ENCODE measurements at regions not wholly inside any gene's neighbourhood (a gene's known extent, or its start where the extent isn't known, plus 50 kb on each side); places are given as distances from the start of the nearest gene placed in this dataset.

GRCh38 chr4:19366916-19367315 is 884.8 kb upstream of the SLIT2 start:
- Histone ChIP-seq H3K4me1 (no peaks in the 10 kb centered on the region), H3K9me3 (no peaks in the 10 kb centered on the region), H3K36me3 (ENCODE audit: control insufficient read depth, insufficient read depth, low read length) (no peaks in the 10 kb centered on the region), H3K27me3 (replicated peaks; ENCODE audit: control insufficient read depth, insufficient read depth, low read length) (no peaks in the 10 kb centered on the region), H3K4me3 (ENCODE audit: low read depth, low read length) (no peak overlapping the region)
- intact Hi-C loops (cut with micrococcal nuclease; ENCODE audit: unreplicated experiment): no loop called here
- DNase-seq: no peak
- H3K27ac Mint-ChIP-seq (ENCODE audit: unreplicated experiment): no peak overlapping the region
- H3K9me3 Mint-ChIP-seq (ENCODE audit: unreplicated experiment): no peaks in the 10 kb centered on the region
- ChIA-PET POLR2A (no interaction called here), CTCF (no interaction called here)
- H3K27me3 Mint-ChIP-seq (ENCODE audit: insufficient read depth, unreplicated experiment): no peaks in the 10 kb centered on the region
- no TSS peak for BruUV-seq (replicated peaks)
- no peaks in the 10 kb centered on the region for H3K4me1 Mint-ChIP-seq (ENCODE audit: low read depth, unreplicated experiment)
- no peak overlapping the region for H3K4me3 Mint-ChIP-seq (ENCODE audit: unreplicated experiment)
- no peak for TF ChIP-seq CTCF (IDR thresholded peaks at IDR 0.05; ENCODE audit: insufficient read depth in 1 of 2, low read depth in 1 of 2, low read length in 1 of 2, severe bottlenecking in 1 of 2, unreplicated experiment in 1 of 2)
- H3K36me3 Mint-ChIP-seq (ENCODE audit: insufficient read depth, unreplicated experiment): no peaks in the 10 kb centered on the region

- Histone ChIP-seq H3K27me3 (replicated peaks; ENCODE audit: control insufficient read depth, insufficient read depth, low read length) (no peaks in the 10 kb centered on the region), H3K4me1 (no peaks in the 10 kb centered on the region; the same call in 1 of the 2 replicates), H3K9me3 (no peaks in the 10 kb centered on the region), H3K36me3 (ENCODE audit: control insufficient read depth, insufficient read depth, low read length) (no peaks in the 10 kb centered on the region), H3K4me3 (ENCODE audit: low read depth, low read length) (no peak overlapping the region)
- H3K36me3 Mint-ChIP-seq (ENCODE audit: insufficient read depth, unreplicated experiment): no peaks in the 10 kb centered on the region
- CTCF ChIA-PET: no interaction called here
- H3K27me3 Mint-ChIP-seq (ENCODE audit: insufficient read depth, unreplicated experiment): no peaks in the 10 kb centered on the region
- DNase-seq: no peak
- H3K4me1 Mint-ChIP-seq (ENCODE audit: low read depth, unreplicated experiment): no peaks in the 10 kb centered on the region
- no TSS peak for BruUV-seq (replicated peaks)
- POLR2A ChIA-PET: no interaction called here
- no peaks in the 10 kb centered on the region for H3K9me3 Mint-ChIP-seq (ENCODE audit: unreplicated experiment)
- intact Hi-C loops (cut with micrococcal nuclease; ENCODE audit: unreplicated experiment): no loop called here
- no peak for TF ChIP-seq CTCF (IDR thresholded peaks at IDR 0.05; ENCODE audit: insufficient read depth in 1 of 2, low read depth in 1 of 2, low read length in 1 of 2, severe bottlenecking in 1 of 2, unreplicated experiment in 1 of 2)
- H3K27ac Mint-ChIP-seq (ENCODE audit: unreplicated experiment): no peak overlapping the region
- H3K4me3 Mint-ChIP-seq (ENCODE audit: unreplicated experiment): no peak overlapping the region
Measured at GRCh38 chr4:19358015-19358414, 893.7 kb upstream of the SLIT2 start.

- Mint-ChIP-seq H3K27me3 (ENCODE audit: insufficient read depth, unreplicated experiment) (no peaks in the 10 kb centered on the region), H3K27ac (ENCODE audit: unreplicated experiment) (no peak overlapping the region), H3K9me3 (ENCODE audit: unreplicated experiment) (no peaks in the 10 kb centered on the region), H3K4me3 (ENCODE audit: unreplicated experiment) (no peak overlapping the region), H3K36me3 (ENCODE audit: insufficient read depth, unreplicated experiment) (no peaks in the 10 kb centered on the region), H3K4me1 (ENCODE audit: low read depth, unreplicated experiment) (no peaks in the 10 kb centered on the region)
- H3K4me3 ChIP-seq (ENCODE audit: low read depth, low read length): no peak overlapping the region
- H3K36me3 ChIP-seq (ENCODE audit: control insufficient read depth, insufficient read depth, low read length): no peaks in the 10 kb centered on the region
- no TSS peak for BruUV-seq (replicated peaks)
- no peaks in the 10 kb centered on the region for H3K4me1 ChIP-seq
- no peaks in the 10 kb centered on the region for H3K27me3 ChIP-seq (replicated peaks; ENCODE audit: control insufficient read depth, insufficient read depth, low read length)
- H3K9me3 ChIP-seq: no peaks in the 10 kb centered on the region
- intact Hi-C loops (cut with micrococcal nuclease; ENCODE audit: unreplicated experiment): no loop called here
- POLR2A ChIA-PET: no interaction called here
- no peak for TF ChIP-seq CTCF (IDR thresholded peaks at IDR 0.05; ENCODE audit: insufficient read depth in 1 of 2, low read depth in 1 of 2, low read length in 1 of 2, severe bottlenecking in 1 of 2, unreplicated experiment in 1 of 2)
- DNase-seq: no peak
- CTCF ChIA-PET: no interaction called here
Measured at GRCh38 chr4:19349416-19349815, 902.3 kb upstream of the SLIT2 start.

Measured in Caco-2 (cell line).